ENCODE measurements at regions not wholly inside any gene's neighbourhood (a gene's known extent, or its start where the extent isn't known, plus 50 kb on each side); places are given as distances from the start of the nearest gene placed in this dataset.

GRCh38 chr2:34345030-34345429 lies 745.9 kb upstream of the FAM98A start:
- Histone ChIP-seq H3K36me3 (ENCODE audit: low read length) (no peaks in the 10 kb centered on the region), H3K4me3 (ENCODE audit: insufficient read depth, low read length, poor library complexity, severe bottlenecking) (no peak overlapping the region), H3K4me2 (ENCODE audit: low read depth, low read length, poor library complexity, severe bottlenecking) (no peak overlapping the region), H3K27me3 (ENCODE audit: low read length) (no peaks in the 10 kb centered on the region; the same call in 1 of the 2 replicates), H3F3A (ENCODE audit: insufficient read depth) (no peaks in the 10 kb centered on the region), H3K27ac (ENCODE audit: low read depth, low read length) (no peak overlapping the region), H4K20me1 (ENCODE audit: low read depth, low read length) (no peaks in the 10 kb centered on the region), H3K9me2 (replicated peaks; ENCODE audit: insufficient read depth, low read length) (no peaks in the 10 kb centered on the region), H3K79me2 (ENCODE audit: insufficient read depth, low read length) (no peaks in the 10 kb centered on the region), H3K9me3 (ENCODE audit: insufficient read depth, low read length) (no peaks in the 10 kb centered on the region), H2AFZ (ENCODE audit: low read depth, low read length, severe bottlenecking) (no peak overlapping the region), H3K9ac (ENCODE audit: low read length) (no peak overlapping the region)
- TF ChIP-seq CTCF (IDR thresholded peaks at IDR 0.05; ENCODE audit: insufficient read depth, low read length, poor library complexity, severe bottlenecking), result no peak
- TF ChIP-seq EZH2phosphoT487 (conservative IDR thresholded peaks at IDR 0.05; ENCODE audit: low read length), result no peak

GRCh38 chr2:34340307-34340706 lies 741.2 kb upstream of the FAM98A start:
- Histone ChIP-seq H3F3A (ENCODE audit: insufficient read depth) (no peaks in the 10 kb centered on the region), H3K9me2 (replicated peaks; ENCODE audit: insufficient read depth, low read length) (no peaks in the 10 kb centered on the region), H4K20me1 (ENCODE audit: low read depth, low read length) (no peaks in the 10 kb centered on the region), H2AFZ (ENCODE audit: low read depth, low read length, severe bottlenecking) (no peak overlapping the region), H3K9ac (ENCODE audit: low read length) (no peak overlapping the region), H3K27ac (ENCODE audit: low read depth, low read length) (no peak overlapping the region), H3K4me2 (ENCODE audit: low read depth, low read length, poor library complexity, severe bottlenecking) (no peak overlapping the region), H3K36me3 (ENCODE audit: low read length) (no peaks in the 10 kb centered on the region), H3K4me3 (ENCODE audit: insufficient read depth, low read length, poor library complexity, severe bottlenecking) (no peak overlapping the region), H3K27me3 (ENCODE audit: low read length) (no peaks in the 10 kb centered on the region; the same call in 1 of the 2 replicates), H3K79me2 (ENCODE audit: insufficient read depth, low read length) (no peaks in the 10 kb centered on the region), H3K9me3 (ENCODE audit: insufficient read depth, low read length) (no peaks in the 10 kb centered on the region)
- no peak for TF ChIP-seq CTCF (IDR thresholded peaks at IDR 0.05; ENCODE audit: insufficient read depth, low read length, poor library complexity, severe bottlenecking)
- TF ChIP-seq EZH2phosphoT487 (conservative IDR thresholded peaks at IDR 0.05; ENCODE audit: low read length), result no peak

DNA sequence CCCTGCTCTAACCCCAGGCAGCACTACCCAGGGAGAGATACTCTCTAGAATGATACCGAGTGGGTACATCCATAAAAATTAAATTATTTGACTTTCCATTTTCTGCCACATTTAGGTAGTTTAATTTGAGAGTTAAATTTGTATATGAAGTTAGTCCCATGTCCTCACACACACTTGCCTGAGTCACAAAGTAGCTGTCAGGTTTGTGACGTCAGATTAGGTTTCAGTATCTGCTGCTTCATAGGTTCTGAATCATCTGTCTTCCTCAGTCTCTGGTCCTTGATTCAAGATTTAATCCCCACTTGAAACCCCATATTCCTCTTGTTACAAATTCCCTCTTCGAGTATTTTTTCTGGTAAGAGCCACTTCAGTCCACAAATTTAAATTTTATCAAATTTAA lies 738.6 kb upstream of the FAM98A start:
- H4K20me1 ChIP-seq (ENCODE audit: low read depth, low read length), result no peaks in the 10 kb centered on the region
- no peak overlapping the region for H3K9ac ChIP-seq (ENCODE audit: low read length)
- no peaks in the 10 kb centered on the region for H3K36me3 ChIP-seq (ENCODE audit: low read length)
- H3K4me2 ChIP-seq (ENCODE audit: low read depth, low read length, poor library complexity, severe bottlenecking), result no peak overlapping the region
- no peak overlapping the region for H3K4me3 ChIP-seq (ENCODE audit: insufficient read depth, low read length, poor library complexity, severe bottlenecking)
- H2AFZ ChIP-seq (ENCODE audit: low read depth, low read length, severe bottlenecking), result no peak overlapping the region
- H3K9me2 ChIP-seq (replicated peaks; ENCODE audit: insufficient read depth, low read length), result no peaks in the 10 kb centered on the region
- H3K79me2 ChIP-seq (ENCODE audit: insufficient read depth, low read length), result no peaks in the 10 kb centered on the region
- H3F3A ChIP-seq (ENCODE audit: insufficient read depth), result no peaks in the 10 kb centered on the region
- no peaks in the 10 kb centered on the region; the same call in 1 of the 2 replicates for H3K27me3 ChIP-seq (ENCODE audit: low read length)
- TF ChIP-seq EZH2phosphoT487 (conservative IDR thresholded peaks at IDR 0.05; ENCODE audit: low read length), result no peak
- H3K9me3 ChIP-seq (ENCODE audit: insufficient read depth, low read length), result no peaks in the 10 kb centered on the region
- H3K27ac ChIP-seq (ENCODE audit: low read depth, low read length), result no peak overlapping the region

DNA sequence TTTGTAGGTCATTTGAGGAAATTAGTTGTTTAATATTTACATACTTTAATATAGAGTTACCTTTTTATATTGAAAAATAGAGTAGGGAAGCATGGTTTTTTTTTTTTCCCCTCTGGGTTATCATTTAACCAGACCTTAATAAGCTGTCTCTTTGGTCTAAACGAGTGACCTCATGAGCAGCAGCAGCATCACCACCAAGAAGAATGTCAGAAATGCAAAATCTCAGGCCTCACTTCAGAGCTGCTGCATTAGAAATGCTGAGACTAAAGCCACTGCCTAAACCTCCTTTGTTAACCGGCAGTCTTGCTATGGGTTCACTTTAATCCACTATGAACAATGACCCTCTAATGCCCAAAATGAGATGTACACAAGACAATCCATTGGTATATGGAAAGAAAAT lies 733.7 kb upstream of the FAM98A start:
- Histone ChIP-seq H3K9me2 (replicated peaks; ENCODE audit: insufficient read depth, low read length) (no peaks in the 10 kb centered on the region), H3K79me2 (ENCODE audit: insufficient read depth, low read length) (no peaks in the 10 kb centered on the region), H3K9ac (ENCODE audit: low read length) (no peak overlapping the region), H2AFZ (ENCODE audit: low read depth, low read length, severe bottlenecking) (no peak overlapping the region), H3K4me3 (ENCODE audit: insufficient read depth, low read length, poor library complexity, severe bottlenecking) (no peak overlapping the region), H3K9me3 (ENCODE audit: insufficient read depth, low read length) (no peaks in the 10 kb centered on the region), H3K4me2 (ENCODE audit: low read depth, low read length, poor library complexity, severe bottlenecking) (no peak overlapping the region), H3K27me3 (ENCODE audit: low read length) (no peaks in the 10 kb centered on the region), H3K36me3 (ENCODE audit: low read length) (no peaks in the 10 kb centered on the region), H3K27ac (ENCODE audit: low read depth, low read length) (no peak overlapping the region), H3F3A (ENCODE audit: insufficient read depth) (no peaks in the 10 kb centered on the region), H4K20me1 (ENCODE audit: low read depth, low read length) (no peaks in the 10 kb centered on the region)
- TF ChIP-seq EZH2phosphoT487 (conservative IDR thresholded peaks at IDR 0.05; ENCODE audit: low read length) (no peak), CTCF (IDR thresholded peaks at IDR 0.05; ENCODE audit: insufficient read depth, low read length, poor library complexity, severe bottlenecking) (no peak)

Measured in SU-DHL-6 (cell line).